ENCODE measurements at regions not wholly inside any gene's neighbourhood (a gene's known extent, or its start where the extent isn't known, plus 50 kb on each side); places are given as distances from the start of the nearest gene placed in this dataset.

DNA sequence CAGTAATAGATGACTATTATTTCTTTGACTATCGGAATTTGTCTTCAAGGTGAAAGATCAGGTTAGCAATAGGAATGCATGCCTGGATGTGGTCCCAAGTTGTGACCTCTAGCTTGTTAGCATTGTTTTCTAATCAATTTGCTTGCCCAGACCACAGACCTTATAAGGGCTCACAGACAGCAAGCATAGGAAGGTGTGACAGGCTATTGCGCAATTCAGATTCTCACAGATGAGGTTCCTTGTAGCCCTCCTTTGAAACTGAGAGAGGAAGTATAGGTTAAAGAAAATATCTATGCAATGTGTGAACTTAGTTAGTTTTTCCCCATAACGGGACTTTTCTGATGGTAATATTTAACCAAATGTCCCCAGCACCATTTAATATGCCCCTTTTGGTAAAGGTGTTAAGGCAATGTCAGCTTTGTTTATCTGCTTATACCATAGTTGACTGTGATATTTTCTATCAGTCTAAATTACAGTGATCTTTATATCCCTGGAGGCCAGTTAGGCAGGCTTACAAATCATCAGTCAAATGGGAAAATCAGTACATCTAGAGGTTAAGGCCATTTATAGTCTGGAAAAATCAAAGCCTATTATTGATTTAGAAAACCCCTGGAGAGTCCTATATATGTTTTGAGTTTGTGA, 168.1 kb upstream of the MBNL1 start:
- Mint-ChIP-seq H3K4me3 (no peak overlapping the region), H3K27me3 (ENCODE audit: low read depth) (no peaks in the 10 kb centered on the region), H3K36me3 (ENCODE audit: insufficient read depth in 1 of 3, low read depth in 3 of 3) (no peaks in the 10 kb centered on the region), H3K4me1 (peaks cover 0 to 3% of the 10 kb centered on the region in 2 experiments; a peak in 1 of 4 replicates), H3K9me3 (peaks cover 0 to 2% of the 10 kb centered on the region in 2 experiments; a peak in 2 of 5 replicates), H3K27ac (no peak overlapping the region)
- H3K4me1 ChIP-seq (ENCODE audit: insufficient read depth, low read length), result no peaks in the 10 kb centered on the region
- no peaks in the 10 kb centered on the region for H3K27me3 ChIP-seq (ENCODE audit: insufficient read depth, low read length)
- no peaks in the 10 kb centered on the region for H4K20me1 ChIP-seq (ENCODE audit: control insufficient read depth, insufficient read depth, insufficient read length)
- H4K5ac ChIP-seq (ENCODE audit: insufficient read length, low read depth, low read length), result no peak overlapping the region
- H4K91ac ChIP-seq (ENCODE audit: insufficient read length, low read depth, low read length), result no peak overlapping the region
- no peak overlapping the region for H3K23ac ChIP-seq (ENCODE audit: insufficient read length, low read depth, low read length)
- DNase-seq, result no peak
- WGBS (ENCODE audit: extremely low coverage, insufficient read length, low lambda C conversion rate), result no CpG with 5 or more reads among the region's 3 CpGs
- H3K27ac ChIP-seq (ENCODE audit: insufficient read length, low read depth, low read length), result no peak overlapping the region
- H3K79me1 ChIP-seq (ENCODE audit: insufficient read depth, low read depth, low read length, poor library complexity, severe bottlenecking), result no peaks in the 10 kb centered on the region
- H3K4me2 ChIP-seq (ENCODE audit: insufficient read depth, insufficient read length, low read length), result no peak overlapping the region
- no peak overlapping the region for H2BK12ac ChIP-seq (ENCODE audit: insufficient read length, low read depth, low read length)
- H2BK15ac ChIP-seq (ENCODE audit: low read depth, low read length), result no peak overlapping the region
- H3K56ac ChIP-seq (ENCODE audit: insufficient read length, low read depth, low read length), result no peak overlapping the region
- no peak overlapping the region for H2AK5ac ChIP-seq (ENCODE audit: insufficient read length, low read length)
- H3K23me2 ChIP-seq (ENCODE audit: insufficient read length, low read depth, low read length, poor library complexity, severe bottlenecking), result no peaks in the 10 kb centered on the region
- no peak overlapping the region for H2AFZ ChIP-seq (ENCODE audit: low read length)
- no peak overlapping the region for H3T11ph ChIP-seq (ENCODE audit: low read length)
- no peaks in the 10 kb centered on the region for H3K9me3 ChIP-seq (ENCODE audit: control insufficient read depth, low read depth, low read length)
- no peak overlapping the region for H2BK120ac ChIP-seq (ENCODE audit: low read depth, low read length, poor library complexity, severe bottlenecking)
- no peak overlapping the region for H2BK20ac ChIP-seq (ENCODE audit: low read depth, low read length, poor library complexity, severe bottlenecking)
- H3K18ac ChIP-seq (ENCODE audit: insufficient read length, low read depth, low read length), result no peak overlapping the region
- no peaks in the 10 kb centered on the region for H3K79me2 ChIP-seq (ENCODE audit: insufficient read depth, low read length)
- TF ChIP-seq, protein P1, sequence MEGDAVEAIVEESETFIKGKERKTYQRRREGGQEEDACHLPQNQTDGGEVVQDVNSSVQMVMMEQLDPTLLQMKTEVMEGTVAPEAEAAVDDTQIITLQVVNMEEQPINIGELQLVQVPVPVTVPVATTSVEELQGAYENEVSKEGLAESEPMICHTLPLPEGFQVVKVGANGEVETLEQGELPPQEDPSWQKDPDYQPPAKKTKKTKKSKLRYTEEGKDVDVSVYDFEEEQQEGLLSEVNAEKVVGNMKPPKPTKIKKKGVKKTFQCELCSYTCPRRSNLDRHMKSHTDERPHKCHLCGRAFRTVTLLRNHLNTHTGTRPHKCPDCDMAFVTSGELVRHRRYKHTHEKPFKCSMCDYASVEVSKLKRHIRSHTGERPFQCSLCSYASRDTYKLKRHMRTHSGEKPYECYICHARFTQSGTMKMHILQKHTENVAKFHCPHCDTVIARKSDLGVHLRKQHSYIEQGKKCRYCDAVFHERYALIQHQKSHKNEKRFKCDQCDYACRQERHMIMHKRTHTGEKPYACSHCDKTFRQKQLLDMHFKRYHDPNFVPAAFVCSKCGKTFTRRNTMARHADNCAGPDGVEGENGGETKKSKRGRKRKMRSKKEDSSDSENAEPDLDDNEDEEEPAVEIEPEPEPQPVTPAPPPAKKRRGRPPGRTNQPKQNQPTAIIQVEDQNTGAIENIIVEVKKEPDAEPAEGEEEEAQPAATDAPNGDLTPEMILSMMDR (conservative IDR thresholded peaks at IDR 0.05), result no peak
- no peak overlapping the region for H3K14ac ChIP-seq (ENCODE audit: insufficient read depth, low read length)
- H3K9ac ChIP-seq (ENCODE audit: extremely low read depth, insufficient read length, low read length), result no peak overlapping the region
- H3K4ac ChIP-seq (ENCODE audit: low read depth, low read length), result no peak overlapping the region
- H2BK5ac ChIP-seq (ENCODE audit: insufficient read length, low read length), result no peak overlapping the region
- no peak overlapping the region for H4K8ac ChIP-seq (replicated peaks; ENCODE audit: insufficient read length, low read depth, low read length)

Data from H9 (cell line).